ENCODE measurements at regions not wholly inside any gene's neighbourhood (a gene's known extent, or its start where the extent isn't known, plus 50 kb on each side); places are given as distances from the start of the nearest gene placed in this dataset.

- Histone ChIP-seq H3K4me3 (no peak overlapping the region), H3K9me3 (no peaks in the 10 kb centered on the region), H3K27me3 (no peaks in the 10 kb centered on the region), H3K27ac (no peak overlapping the region), H3K36me3 (no peaks in the 10 kb centered on the region), H3K4me1 (no peaks in the 10 kb centered on the region)
- TF ChIP-seq CTCF (IDR thresholded peaks at IDR 0.05) (no peak), POLR2A (IDR thresholded peaks at IDR 0.05) (no peak)
- no peak for DNase-seq
These were observed 135.1 kb downstream of the EDN3 start for GRCh38 chr20:59435518-59435917.

- no peak for DNase-seq
- no peak for TF ChIP-seq POLR2A (IDR thresholded peaks at IDR 0.05)
- TF ChIP-seq CTCF (IDR thresholded peaks at IDR 0.05), result no peak
- H3K36me3 ChIP-seq, result no peaks in the 10 kb centered on the region
- no peaks in the 10 kb centered on the region for H3K4me1 ChIP-seq
- no peaks in the 10 kb centered on the region for H3K9me3 ChIP-seq
- no peak overlapping the region for H3K27ac ChIP-seq
- no peaks in the 10 kb centered on the region for H3K27me3 ChIP-seq
- H3K4me3 ChIP-seq, result no peak overlapping the region
These were observed 137.2 kb downstream of the EDN3 start for GRCh38 chr20:59437601-59438031.

GRCh38 chr20:59438201-59438600 is 137.8 kb downstream of the EDN3 start:
- Histone ChIP-seq H3K4me3 (no peak overlapping the region), H3K27ac (no peak overlapping the region), H3K4me1 (no peaks in the 10 kb centered on the region), H3K27me3 (no peaks in the 10 kb centered on the region), H3K36me3 (no peaks in the 10 kb centered on the region), H3K9me3 (no peaks in the 10 kb centered on the region)
- no peak for TF ChIP-seq POLR2A (IDR thresholded peaks at IDR 0.05)
- no peak for TF ChIP-seq CTCF (IDR thresholded peaks at IDR 0.05)
- no peak for DNase-seq

DNA sequence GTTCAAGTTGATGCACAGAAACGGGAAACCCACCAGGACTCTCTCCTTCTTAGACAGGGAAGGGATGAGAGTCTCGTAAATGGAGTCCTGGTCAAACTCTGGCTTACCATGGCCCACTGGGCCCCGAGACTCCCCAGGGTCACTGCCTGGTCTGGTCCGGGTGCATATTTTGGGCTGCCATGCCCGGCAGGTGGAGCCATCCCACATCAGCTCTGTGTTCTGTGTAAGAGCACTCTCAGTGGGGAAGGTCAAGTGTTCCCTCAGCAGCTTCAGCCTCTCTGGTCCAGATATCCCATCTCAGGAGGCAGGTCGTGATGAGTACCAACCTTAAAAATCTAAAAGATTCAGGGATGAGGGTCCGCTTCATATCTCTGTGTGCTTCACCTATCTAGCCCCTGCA is 138.8 kb downstream of the EDN3 start:
- Histone ChIP-seq H3K4me1 (no peaks in the 10 kb centered on the region), H3K36me3 (no peaks in the 10 kb centered on the region), H3K27me3 (no peaks in the 10 kb centered on the region), H3K27ac (no peak overlapping the region), H3K4me3 (no peak overlapping the region), H3K9me3 (no peaks in the 10 kb centered on the region)
- TF ChIP-seq CTCF (IDR thresholded peaks at IDR 0.05) (no peak), POLR2A (IDR thresholded peaks at IDR 0.05) (no peak)
- DNase-seq, result no peak

DNA sequence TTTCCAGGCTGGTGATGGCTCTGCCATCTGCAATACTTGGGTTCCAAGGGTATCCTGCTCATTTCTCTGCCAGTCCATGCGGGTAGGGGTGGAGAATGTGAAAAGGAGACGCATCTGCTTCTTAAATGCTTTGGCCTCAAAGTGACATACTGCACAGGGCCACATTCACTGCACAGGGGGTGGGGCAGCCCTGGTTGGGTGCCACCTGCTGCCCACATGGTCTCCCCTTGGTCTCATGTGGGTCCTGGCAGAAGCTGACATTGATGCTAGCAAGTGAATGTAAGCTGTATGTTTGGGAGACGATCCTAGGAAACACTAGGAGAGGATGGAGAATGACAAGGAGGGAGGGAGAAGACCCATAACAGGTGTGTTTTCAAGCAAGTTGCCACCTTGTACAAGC is 140.9 kb downstream of the EDN3 start:
- Histone ChIP-seq H3K9me3 (no peaks in the 10 kb centered on the region), H3K27me3 (no peaks in the 10 kb centered on the region), H3K4me3 (no peak overlapping the region), H3K4me1 (no peaks in the 10 kb centered on the region), H3K27ac (no peak overlapping the region), H3K36me3 (no peaks in the 10 kb centered on the region)
- DNase-seq, result no peak
- TF ChIP-seq POLR2A (IDR thresholded peaks at IDR 0.05) (no peak), CTCF (IDR thresholded peaks at IDR 0.05) (no peak)

All from Peyer's patch (tissue), 4 donors.